RWPE1 (cell line): ENCODE measurements at regions not wholly inside any gene's neighbourhood (a gene's known extent, or its start where the extent isn't known, plus 50 kb on each side); places are given as distances from the start of the nearest gene placed in this dataset.

ENCODE experiments used
- CTCF ChIA-PET: fragments of 350-600 bp; sonication (Branson Sonifier 250); formaldehyde crosslinking; extraction: SDS; loops from one replicate; lab custom pipeline; 2021; lab: Yijun Ruan, JAX
- POLR2A ChIA-PET: fragments of 400-600 bp; formaldehyde crosslinking; extraction: SDS; loops from one replicate; lab custom pipeline; 2020; ENCODE audit warnings: antibody characterized with exemption; ENCODE audit not compliant: low non-redundant PET; lab: Yijun Ruan, JAX
- DNase-seq: peaks from one replicate; pipeline ENCODE4 v3.0.0; 2012; ENCODE audit warnings: low spot score
- H3K27ac ChIP-seq: fragments of 450-650 bp; 2 replicates; pipeline ENCODE4 v1.5.1; 2017
- CTCF ChIP-seq: fragments of 450-650 bp; conservative IDR thresholded peaks from 2 replicates; pipeline ENCODE4 v1.5.1; 2017; ENCODE audit warnings: low read depth, mild to moderate bottlenecking

- DNase-seq: no peak
- no peak overlapping the region for H3K27ac ChIP-seq
- CTCF ChIA-PET: interaction anchor here (1.1 kb wide), 1 partner anchor 167 kb away, joined by 4 read pairs; no protein-coding TSS in a partner anchor
- no peak for TF ChIP-seq CTCF
- POLR2A ChIA-PET: no interaction called here
Observed at GRCh38 chr2:199572571-199572970, 114.8 kb upstream of the SATB2 start.

GRCh38 chr2:199570934-199571333 lies 113.2 kb upstream of the SATB2 start:
- no peak for DNase-seq
- TF ChIP-seq CTCF: no peak
- POLR2A ChIA-PET: no interaction called here
- H3K27ac ChIP-seq: no peak overlapping the region
- CTCF ChIA-PET: no interaction called here

DNA sequence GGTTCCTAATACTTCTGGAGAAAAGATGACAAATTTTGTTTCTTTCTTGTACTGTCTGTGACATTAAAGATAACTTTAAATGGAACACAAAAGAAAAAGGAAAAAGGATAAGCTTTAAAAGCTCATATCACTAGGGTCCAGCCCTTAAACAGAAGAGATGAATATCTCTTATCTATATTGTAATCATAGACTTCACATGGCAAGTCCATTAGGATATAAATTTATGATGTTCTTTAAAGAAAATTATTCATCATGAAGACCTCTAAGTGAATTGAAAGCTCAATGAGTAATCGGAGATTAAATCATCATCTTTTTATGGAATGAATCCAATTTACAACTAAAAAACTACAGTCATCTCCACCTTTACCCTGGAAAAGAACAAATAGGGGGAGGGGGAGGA lies 111.6 kb upstream of the SATB2 start:
- DNase-seq: peak; percentile 5
- POLR2A ChIA-PET: no interaction called here
- CTCF ChIA-PET: interaction anchor here (1.0 kb wide), 1 partner anchor 27 kb away, joined by 6 read pairs; no protein-coding TSS in a partner anchor
- TF ChIP-seq CTCF: no peak
- no peak overlapping the region for H3K27ac ChIP-seq

- TF ChIP-seq CTCF: no peak
- H3K27ac ChIP-seq: no peak overlapping the region
- POLR2A ChIA-PET: no interaction called here
- CTCF ChIA-PET: no interaction called here
- DNase-seq: no peak
Observed at GRCh38 chr2:199558156-199558555, 100.4 kb upstream of the SATB2 start.

DNA sequence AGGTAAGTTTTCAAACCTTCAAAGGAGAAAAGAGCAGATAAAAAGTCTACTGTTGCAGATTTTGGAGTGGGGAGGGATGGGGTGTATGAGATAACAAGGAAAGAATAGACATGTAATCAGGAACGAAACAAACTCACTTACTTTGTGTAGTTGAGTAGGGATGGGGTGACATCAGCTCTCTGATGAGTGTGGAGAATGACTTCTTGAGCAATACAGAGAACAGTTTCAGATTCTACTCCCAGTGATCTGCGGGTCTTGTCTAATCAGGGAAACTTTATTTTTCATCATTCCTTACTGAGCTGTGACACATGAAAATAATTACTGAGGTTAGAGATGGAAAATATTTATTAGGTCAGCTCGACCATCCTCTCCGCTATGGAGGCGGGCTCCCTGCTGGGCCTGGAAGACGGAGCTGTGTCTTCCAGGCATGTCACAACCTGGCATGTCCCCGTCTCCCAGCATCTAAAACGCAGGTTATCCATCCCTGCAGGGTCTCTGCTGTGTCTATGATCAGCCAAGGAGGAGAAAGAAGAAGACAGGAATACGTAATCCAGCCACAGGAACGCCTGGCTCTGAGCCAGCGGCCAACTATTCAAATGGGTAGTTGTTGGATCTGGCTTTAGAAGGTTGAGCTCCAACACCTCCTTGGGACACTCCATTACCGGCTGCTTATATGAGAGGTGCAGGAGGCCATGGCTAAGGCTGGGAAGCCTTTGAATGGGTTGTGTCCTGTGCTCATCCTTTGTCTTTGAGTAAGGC lies 99.0 kb upstream of the SATB2 start:
- TF ChIP-seq CTCF: no peak
- POLR2A ChIA-PET: no interaction called here
- no peak for DNase-seq
- H3K27ac ChIP-seq: no peak overlapping the region
- CTCF ChIA-PET: no interaction called here

- no peak overlapping the region for H3K27ac ChIP-seq
- CTCF ChIA-PET: no interaction called here
- no peak for DNase-seq
- TF ChIP-seq CTCF: no peak
- POLR2A ChIA-PET: no interaction called here
Observed at GRCh38 chr2:199554026-199554425, 96.3 kb upstream of the SATB2 start.
